Endothelial cell of hepatic sinusoid (primary cell): ENCODE measurements at regions not wholly inside any gene's neighbourhood (a gene's known extent, or its start where the extent isn't known, plus 50 kb on each side); places are given as distances from the start of the nearest gene placed in this dataset.
"Not testable (repeated sequence)": the region's sequence is repeated elsewhere in the genome, so short reads cannot be mapped to it uniquely, and the experiment has no call there.

ENCODE experiments used
- in situ Hi-C: cut with HindIII; loops from 2 replicates; pipeline ENCODE4 v1.10.0; 2017; ENCODE audit warnings: low sequenced_read_pairs

GRCh38 chr4:123667496-123667895 is 270.9 kb downstream of the SPRY1 start:
- in situ Hi-C loops: no loop called here

- in situ Hi-C loops: no loop called here
Measured at GRCh38 chr4:123667991-123668390, 271.4 kb downstream of the SPRY1 start.

DNA sequence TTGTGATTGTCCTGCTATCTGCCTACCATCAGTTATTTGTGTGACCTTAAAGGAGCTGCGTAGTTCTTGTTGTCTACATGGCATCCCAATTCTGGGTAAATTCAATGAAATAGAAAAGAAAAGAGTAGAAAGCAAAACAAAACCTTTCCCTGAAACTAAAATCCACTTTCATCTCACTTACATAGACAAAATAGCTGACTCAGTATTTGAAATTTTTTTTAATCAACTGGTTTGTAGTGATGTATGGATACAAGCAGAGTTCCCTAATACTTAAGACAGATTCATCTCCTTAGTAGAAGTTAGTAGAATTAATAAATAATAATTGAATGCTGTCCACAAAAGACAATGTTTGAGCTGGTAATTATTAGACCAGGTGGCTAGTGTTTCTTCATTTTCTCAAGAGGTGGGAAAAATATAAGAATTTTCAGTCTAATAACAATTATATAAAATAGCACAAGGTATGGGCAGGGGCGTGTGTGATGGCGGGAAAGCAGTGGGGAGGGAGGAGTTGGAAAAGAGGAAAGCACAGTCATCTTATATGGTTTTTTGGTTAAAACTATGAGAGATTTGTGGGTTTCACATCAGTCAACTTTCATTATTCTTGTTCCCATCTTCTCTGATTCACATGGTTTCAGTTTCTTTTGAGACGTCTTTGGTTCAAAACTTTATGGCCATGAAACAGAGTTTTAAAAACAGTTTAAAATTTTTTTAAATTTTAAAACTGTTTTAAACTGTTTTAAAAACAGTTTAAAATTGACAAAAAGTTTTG is 275.2 kb downstream of the SPRY1 start:
- in situ Hi-C loops: no loop called here

DNA sequence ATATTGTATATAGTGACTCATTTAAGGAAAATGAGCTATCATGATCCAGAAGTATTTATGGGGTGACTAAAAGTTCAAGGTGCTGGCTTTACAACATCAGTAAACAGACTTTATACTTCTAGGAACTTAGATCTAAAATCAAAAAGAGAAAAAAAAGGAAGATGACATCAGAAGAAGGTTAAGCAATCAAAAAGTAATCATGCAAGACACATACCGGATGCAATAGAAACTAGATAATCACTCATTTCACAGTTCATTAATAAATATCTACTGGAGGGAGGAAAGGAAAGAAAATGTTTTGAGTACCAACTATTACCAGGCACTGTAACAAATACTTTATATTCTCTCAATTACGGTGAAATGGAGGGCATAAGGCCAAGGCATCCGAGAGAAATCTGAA is 276.4 kb downstream of the SPRY1 start:
- in situ Hi-C loops: no loop called here

DNA sequence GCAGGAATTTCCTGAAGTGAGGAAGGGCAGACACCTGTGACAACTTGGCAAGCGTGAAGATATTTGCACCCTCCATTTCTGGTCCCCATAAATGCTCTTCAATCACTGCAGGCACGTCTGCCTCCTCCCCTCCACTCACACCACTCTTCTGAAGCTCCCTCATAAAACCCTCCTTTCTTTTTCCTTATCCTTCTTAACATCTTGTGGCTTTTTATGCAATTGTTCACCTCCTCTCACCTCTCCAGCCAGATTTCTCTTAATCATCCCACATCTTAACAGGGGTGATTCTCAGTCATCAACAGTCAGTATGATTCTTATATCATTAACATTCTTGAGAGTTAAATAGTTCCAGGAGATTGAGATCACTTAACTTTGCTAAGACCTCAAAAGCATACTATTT is 277.4 kb downstream of the SPRY1 start:
- in situ Hi-C loops: no loop called here

GRCh38 chr4:123674762-123675465 is 278.3 kb downstream of the SPRY1 start:
- in situ Hi-C loops: no loop called here

DNA sequence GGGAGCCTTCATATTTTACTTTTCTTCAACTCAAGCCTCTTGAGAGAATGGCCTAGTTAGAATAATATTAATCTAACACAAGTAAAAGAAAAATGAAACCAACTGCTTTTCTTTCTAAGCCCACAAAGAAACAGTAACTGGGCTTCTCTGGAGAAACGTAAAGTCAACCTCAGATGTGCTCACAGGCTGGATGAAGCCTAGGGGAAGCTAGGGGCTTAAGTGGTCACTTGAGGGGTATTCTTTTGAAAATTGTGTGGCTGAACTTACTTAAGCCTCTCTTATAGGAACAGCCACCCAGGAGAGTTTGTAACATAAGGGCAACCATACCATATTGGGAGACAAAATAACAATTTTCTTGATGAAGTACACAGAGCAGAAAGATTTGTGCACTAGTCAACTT is 279.0 kb downstream of the SPRY1 start:
- in situ Hi-C loops: no loop called here

DNA sequence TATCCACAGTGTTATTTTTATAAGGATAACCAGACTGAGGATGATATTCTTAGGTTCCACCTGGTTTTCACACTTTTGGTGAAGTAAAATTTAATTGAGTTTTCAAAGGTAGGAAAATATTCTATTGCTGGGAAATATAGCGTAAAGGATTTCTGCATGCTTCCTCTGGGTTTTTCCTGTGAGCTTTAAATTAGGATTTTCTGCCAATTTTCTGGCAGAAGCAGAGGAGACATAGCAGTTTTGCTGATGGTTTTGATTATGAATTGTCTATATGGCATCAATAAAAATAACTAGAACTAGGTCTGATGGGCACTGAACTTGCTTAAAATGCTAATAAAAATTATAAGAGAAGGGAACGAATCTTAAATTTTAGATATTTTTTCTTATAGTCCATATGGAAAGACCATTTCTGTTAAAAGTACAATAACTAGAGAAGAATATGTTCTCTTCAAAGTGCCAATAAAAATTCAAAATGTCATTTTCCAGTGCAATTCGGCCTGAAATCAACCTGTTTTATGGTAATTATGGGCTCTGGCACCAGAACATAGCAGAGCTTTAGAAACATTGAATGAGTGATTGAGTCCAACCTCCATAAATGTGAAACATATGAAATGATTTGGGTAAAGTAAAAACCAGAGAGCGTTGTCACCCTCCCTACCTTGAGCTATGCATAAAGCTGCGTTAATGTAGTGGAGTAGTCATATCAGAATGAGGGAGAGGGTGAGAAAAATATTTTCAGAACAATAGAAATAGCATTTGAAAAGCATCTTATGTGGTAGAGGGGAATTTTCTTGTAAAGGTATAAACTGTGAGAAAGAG is 279.7 kb downstream of the SPRY1 start:
- in situ Hi-C loops: no loop called here

DNA sequence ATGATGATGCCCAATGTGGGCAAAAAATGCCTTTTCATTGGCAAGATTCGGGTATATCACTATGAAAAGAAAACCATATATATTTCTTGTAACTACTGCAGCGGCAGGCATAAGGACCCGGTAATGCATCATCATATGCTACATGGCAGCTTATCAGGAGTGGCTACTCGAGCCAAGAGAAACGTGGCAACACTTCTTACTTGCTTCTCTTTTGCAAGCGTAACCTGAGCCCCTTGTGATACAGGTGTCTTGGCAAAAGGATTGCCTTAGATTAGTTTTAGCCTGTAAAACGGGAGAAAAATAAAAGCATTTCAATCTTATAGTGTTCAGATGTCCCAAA is 280.3 kb downstream of the SPRY1 start:
- in situ Hi-C loops: no loop called here

DNA sequence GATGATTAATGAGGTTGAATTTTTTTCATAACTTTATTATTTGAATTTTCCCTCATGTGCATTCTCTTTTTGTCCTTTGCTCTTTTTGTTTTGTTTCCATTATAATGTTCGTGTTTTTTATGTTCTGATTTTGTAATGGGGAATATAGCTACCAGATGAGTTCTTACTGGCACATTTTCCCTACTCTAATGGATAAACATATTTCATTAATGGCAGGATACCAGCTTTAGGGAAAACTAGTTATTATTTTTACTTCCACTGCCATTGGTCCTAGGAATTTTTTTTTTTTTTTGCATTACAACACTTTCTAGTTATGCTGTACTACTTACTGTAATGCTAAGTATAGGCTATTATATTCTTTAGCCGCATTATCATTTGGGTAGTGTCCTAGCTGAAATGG is 286.3 kb downstream of the SPRY1 start:
- in situ Hi-C loops: no loop called here

DNA sequence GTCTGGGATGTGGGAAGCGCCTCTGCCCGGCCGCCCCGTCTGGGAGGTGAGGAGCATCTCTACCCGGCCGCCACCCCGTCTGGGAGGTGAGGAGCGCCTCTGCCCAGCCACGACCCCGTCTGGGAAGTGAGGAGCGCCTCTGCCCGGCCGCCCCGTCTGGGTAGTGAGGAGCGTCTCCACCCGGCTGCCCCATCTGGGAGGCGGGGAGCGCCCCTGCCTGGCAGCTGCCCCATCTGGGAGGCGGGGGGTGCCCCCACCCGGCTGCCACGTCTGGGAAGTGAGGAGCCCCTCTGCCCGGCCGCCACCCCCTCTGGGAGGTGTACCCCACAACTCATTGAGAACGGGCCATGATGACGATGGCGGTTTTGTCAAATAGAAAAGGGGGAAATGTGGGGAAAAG is 288.3 kb downstream of the SPRY1 start:
- in situ Hi-C loops: not testable (repeated sequence)

GRCh38 chr4:123695531-123695930 is 298.9 kb downstream of the SPRY1 start:
- in situ Hi-C loops: loop anchor here (5.0 kb wide), 1 partner anchor 82 kb away; no protein-coding TSS in a partner anchor

GRCh38 chr4:123696687-123697086 is 300.1 kb downstream of the SPRY1 start:
- in situ Hi-C loops: loop anchor here (5.0 kb wide), 1 partner anchor 81 kb away; no protein-coding TSS in a partner anchor

- in situ Hi-C loops: loop anchor here (5.0 kb wide), 1 partner anchor 79 kb away; no protein-coding TSS in a partner anchor
Measured at GRCh38 chr4:123698556-123698955, 302.0 kb downstream of the SPRY1 start.

- in situ Hi-C loops: loop anchor here (5.0 kb wide), 1 partner anchor 77 kb away; no protein-coding TSS in a partner anchor
Measured at GRCh38 chr4:123699880-123700771, 303.5 kb downstream of the SPRY1 start.

DNA sequence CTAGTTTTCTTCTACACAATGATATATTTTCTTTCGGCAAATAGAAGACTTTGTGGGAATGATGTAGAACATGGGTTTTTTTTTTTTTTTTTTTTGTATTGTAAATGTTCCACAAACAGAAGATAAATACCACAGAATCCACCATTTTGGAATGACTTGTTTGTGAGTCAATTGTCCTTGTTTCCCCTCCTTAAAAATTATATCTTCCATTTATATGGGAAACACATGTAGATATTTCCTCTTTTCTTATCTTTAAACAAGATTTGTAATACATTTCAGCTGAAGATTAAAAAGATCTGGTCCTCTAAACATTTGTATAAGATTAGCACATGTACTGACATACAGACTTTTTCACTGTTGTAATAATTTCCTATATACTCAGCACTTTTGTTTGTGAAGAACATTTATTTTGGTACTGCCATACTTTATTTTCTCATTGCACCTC is 304.6 kb downstream of the SPRY1 start:
- in situ Hi-C loops: no loop called here

GRCh38 chr4:123705419-123705818 is 308.8 kb downstream of the SPRY1 start:
- in situ Hi-C loops: no loop called here

- in situ Hi-C loops: no loop called here
Measured at GRCh38 chr4:123706973-123707372, 310.4 kb downstream of the SPRY1 start.

DNA sequence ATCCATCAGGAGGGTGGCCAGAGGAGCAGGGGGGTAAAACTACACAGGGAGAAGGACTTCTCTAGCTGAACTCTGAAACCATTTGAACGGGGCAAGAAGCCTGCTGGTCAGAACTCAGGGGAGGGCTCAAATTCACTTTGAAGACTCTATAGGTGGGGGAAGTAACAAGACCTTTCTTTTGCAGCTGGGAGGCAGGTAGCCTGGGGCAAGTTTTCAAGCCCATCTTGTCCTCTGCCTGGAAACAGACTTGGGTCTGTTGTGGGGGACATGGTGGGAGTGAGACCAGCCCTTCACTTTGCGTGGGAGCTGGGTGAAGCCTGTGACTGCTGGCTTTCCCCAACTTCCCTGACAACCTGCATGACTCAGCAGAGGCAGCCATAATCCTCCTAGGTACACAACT is 312.3 kb downstream of the SPRY1 start:
- in situ Hi-C loops: no loop called here

DNA sequence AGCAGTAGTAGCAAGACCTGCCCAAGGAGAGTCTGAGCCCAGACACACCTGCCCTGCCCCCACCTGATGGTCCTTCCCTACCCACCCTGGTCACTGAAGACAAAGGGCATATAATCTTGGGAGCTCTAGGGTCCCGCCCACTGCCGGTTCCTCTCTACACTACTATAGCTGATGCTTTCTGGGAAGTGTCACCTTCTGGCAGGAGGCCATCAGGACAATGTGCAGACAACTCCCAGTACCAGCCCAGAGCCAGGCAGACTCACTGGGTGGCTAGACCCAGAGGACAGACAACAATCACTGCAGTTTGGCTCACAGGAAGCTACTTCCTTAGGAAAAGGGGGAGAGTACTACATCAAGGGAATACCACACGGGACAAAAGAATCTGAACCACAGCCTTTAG is 312.7 kb downstream of the SPRY1 start:
- in situ Hi-C loops: no loop called here
